OCI-LY1 (cell line): ENCODE measurements at regions not wholly inside any gene's neighbourhood (a gene's known extent, or its start where the extent isn't known, plus 50 kb on each side); places are given as distances from the start of the nearest gene placed in this dataset.

Source experiments
- H2AFZ ChIP-seq: fragments of 200-600 bp; sonication (generic), shearing (Covaris generic); 2 replicates; pipeline ENCODE4 v1.6.0; 2014; ENCODE audit warnings: antibody characterized with exemption, mild to moderate bottlenecking, low read length
- H3F3A ChIP-seq: fragments of 200-600 bp; sonication (generic), shearing (Covaris generic); 2 replicates; pipeline ENCODE4 v1.6.0; 2014; ENCODE audit warnings: mild to moderate bottlenecking, antibody characterized with exemption, low read length, moderate library complexity; ENCODE audit not compliant: insufficient read depth
- H3K27ac ChIP-seq: fragments of 200-600 bp; sonication (generic); 2 replicates; pipeline ENCODE4 v1.5.1; 2014; ENCODE audit warnings: low read length, mixed run types, mild to moderate bottlenecking, low read depth; ENCODE audit not compliant: poor library complexity, severe bottlenecking
- H3K27me3 ChIP-seq: fragments of 200-600 bp; sonication (generic); 2 replicates; pipeline ENCODE4 v1.6.0; 2014; ENCODE audit warnings: antibody characterized with exemption, mild to moderate bottlenecking, low read length, moderate library complexity; ENCODE audit not compliant: insufficient read depth
- H3K36me3 ChIP-seq: fragments of 200-600 bp; sonication (generic); 2 replicates; pipeline ENCODE4 v1.6.1; 2014; ENCODE audit warnings: mild to moderate bottlenecking, antibody characterized with exemption, low read length, moderate library complexity, mixed read lengths; ENCODE audit not compliant: insufficient read depth
- H3K4me1 ChIP-seq: fragments of 200-600 bp; sonication (generic); 2 replicates; pipeline ENCODE4 v1.5.1; 2014; ENCODE audit warnings: mild to moderate bottlenecking, low read length, moderate library complexity; ENCODE audit not compliant: insufficient read depth, severe bottlenecking
- H3K4me2 ChIP-seq: fragments of 200-600 bp; sonication (generic), shearing (Covaris generic); 2 replicates; pipeline ENCODE4 v1.6.1; 2014; ENCODE audit warnings: low read length
- H3K4me3 ChIP-seq: fragments of 200-600 bp; sonication (generic); 2 replicates; pipeline ENCODE4 v1.5.1; 2014; ENCODE audit warnings: low read length, low read depth, mild to moderate bottlenecking, mixed read lengths; ENCODE audit not compliant: poor library complexity, severe bottlenecking
- H3K79me2 ChIP-seq: fragments of 200-600 bp; shearing (Covaris generic); 2 replicates; pipeline ENCODE4 v1.6.1; 2016; ENCODE audit warnings: mixed run types, low read length, mixed read lengths; ENCODE audit not compliant: insufficient read depth
- H3K9ac ChIP-seq: fragments of 200-600 bp; sonication (generic), shearing (Covaris generic); 2 replicates; pipeline ENCODE4 v1.6.1; 2014; ENCODE audit warnings: mild to moderate bottlenecking, low read length, mixed read lengths
- H3K9me2 ChIP-seq: fragments of 200-600 bp; sonication (generic), shearing (Covaris generic); 2 replicates; pipeline ENCODE4 v1.6.1; 2014; ENCODE audit warnings: low read depth, mild to moderate bottlenecking, low read length, mixed read lengths
- H3K9me3 ChIP-seq: fragments of 200-600 bp; shearing (Covaris generic); 2 replicates; pipeline ENCODE4 v1.6.1; 2014; ENCODE audit warnings: low read length, mixed read lengths
- H4K20me1 ChIP-seq: fragments of 200-600 bp; sonication (generic), shearing (Covaris generic); 2 replicates; pipeline ENCODE4 v1.6.0; 2016; ENCODE audit warnings: mild to moderate bottlenecking, low read length; ENCODE audit not compliant: insufficient read depth
- EZH2 ChIP-seq: fragments of 200-600 bp; sonication (generic), shearing (Covaris generic); IDR thresholded peaks from 2 replicates; pipeline ENCODE4 v1.8.0; 2017; ENCODE audit warnings: borderline replicate concordance, mixed run types, mild to moderate bottlenecking, antibody characterized with exemption, low read length, moderate library complexity, mixed read lengths
- TF ChIP-seq, protein P1 (sequence below): fragments of 200-600 bp; sonication (generic), shearing (Covaris generic); IDR thresholded peaks from 2 replicates; pipeline ENCODE4 v1.5.1; 2017; ENCODE audit warnings: mild to moderate bottlenecking, antibody characterized with exemption, low read length, moderate library complexity, mixed read lengths

DNA sequence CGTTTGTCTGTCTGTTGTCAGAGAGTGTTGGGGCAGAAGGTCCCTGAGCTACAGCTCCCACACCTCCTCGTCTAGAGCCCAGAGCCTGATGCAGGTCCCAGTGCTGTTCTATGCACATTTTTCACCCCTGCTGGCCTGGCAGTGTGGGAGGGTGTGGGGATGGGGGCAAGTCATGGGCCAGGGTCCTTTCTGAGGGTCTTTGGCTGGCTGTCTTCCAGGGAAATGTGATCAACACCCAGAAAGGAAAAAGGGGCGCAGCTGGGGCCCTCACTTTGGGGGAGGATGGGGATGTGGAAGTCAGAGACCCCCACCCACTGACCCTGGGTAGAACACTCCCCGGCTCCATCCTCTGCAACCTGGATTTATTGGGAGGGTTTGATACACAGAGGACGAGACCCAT, 50.0 kb upstream of the ZNF716 start:
- no peak overlapping the region for H2AFZ ChIP-seq
- H3K4me2 ChIP-seq: no peak overlapping the region
- H4K20me1 ChIP-seq: no peaks in the 10 kb centered on the region
- H3K9ac ChIP-seq: no peak overlapping the region
- no peak overlapping the region for H3K27ac ChIP-seq
- no peaks in the 10 kb centered on the region for H3K36me3 ChIP-seq
- no peaks in the 10 kb centered on the region for H3K4me1 ChIP-seq
- TF ChIP-seq, protein P1, sequence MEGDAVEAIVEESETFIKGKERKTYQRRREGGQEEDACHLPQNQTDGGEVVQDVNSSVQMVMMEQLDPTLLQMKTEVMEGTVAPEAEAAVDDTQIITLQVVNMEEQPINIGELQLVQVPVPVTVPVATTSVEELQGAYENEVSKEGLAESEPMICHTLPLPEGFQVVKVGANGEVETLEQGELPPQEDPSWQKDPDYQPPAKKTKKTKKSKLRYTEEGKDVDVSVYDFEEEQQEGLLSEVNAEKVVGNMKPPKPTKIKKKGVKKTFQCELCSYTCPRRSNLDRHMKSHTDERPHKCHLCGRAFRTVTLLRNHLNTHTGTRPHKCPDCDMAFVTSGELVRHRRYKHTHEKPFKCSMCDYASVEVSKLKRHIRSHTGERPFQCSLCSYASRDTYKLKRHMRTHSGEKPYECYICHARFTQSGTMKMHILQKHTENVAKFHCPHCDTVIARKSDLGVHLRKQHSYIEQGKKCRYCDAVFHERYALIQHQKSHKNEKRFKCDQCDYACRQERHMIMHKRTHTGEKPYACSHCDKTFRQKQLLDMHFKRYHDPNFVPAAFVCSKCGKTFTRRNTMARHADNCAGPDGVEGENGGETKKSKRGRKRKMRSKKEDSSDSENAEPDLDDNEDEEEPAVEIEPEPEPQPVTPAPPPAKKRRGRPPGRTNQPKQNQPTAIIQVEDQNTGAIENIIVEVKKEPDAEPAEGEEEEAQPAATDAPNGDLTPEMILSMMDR: no peak
- TF ChIP-seq EZH2: no peak
- no peak overlapping the region for H3K4me3 ChIP-seq
- no peaks in the 10 kb centered on the region for H3F3A ChIP-seq
- no peaks in the 10 kb centered on the region for H3K79me2 ChIP-seq
- no peaks in the 10 kb centered on the region for H3K27me3 ChIP-seq
- H3K9me3 ChIP-seq: no peaks in the 10 kb centered on the region
- no peaks in the 10 kb centered on the region for H3K9me2 ChIP-seq
